ENCODE measurements at regions not wholly inside any gene's neighbourhood (a gene's known extent, or its start where the extent isn't known, plus 50 kb on each side); places are given as distances from the start of the nearest gene placed in this dataset.

DNA sequence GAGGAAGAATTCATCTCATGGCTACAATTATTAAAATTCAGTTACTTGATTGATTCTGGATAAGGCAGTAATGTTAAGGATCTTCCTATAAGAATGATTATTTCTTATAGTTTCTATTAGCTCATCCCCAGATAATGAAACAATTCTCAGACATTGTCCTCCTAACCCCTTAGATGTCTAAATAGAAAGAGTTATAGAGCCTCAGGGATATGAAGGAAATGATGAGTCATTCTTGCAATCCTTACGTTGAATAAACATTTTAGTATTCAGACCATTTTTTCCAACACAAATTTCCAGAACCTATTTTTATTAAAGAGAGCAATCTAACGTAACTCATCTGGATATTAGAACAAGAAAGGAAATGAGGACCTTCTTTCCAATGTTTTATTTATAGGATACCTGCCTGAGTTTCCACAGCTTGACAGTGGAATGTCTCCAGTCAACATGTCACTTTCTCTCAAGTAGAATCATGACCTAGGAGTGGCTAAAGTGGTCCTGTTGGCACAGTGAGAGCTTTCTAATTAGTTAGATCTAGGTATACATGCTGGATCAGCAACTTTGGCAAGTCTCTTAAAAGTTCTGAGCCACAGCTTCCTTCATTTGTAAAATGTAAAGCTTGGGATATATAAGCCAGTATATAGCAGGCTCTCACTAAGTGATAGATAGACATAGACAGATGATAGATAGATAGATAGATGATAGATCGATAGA lies 88.0 kb upstream of the RAB27B start:
- TF ChIP-seq, protein P1, sequence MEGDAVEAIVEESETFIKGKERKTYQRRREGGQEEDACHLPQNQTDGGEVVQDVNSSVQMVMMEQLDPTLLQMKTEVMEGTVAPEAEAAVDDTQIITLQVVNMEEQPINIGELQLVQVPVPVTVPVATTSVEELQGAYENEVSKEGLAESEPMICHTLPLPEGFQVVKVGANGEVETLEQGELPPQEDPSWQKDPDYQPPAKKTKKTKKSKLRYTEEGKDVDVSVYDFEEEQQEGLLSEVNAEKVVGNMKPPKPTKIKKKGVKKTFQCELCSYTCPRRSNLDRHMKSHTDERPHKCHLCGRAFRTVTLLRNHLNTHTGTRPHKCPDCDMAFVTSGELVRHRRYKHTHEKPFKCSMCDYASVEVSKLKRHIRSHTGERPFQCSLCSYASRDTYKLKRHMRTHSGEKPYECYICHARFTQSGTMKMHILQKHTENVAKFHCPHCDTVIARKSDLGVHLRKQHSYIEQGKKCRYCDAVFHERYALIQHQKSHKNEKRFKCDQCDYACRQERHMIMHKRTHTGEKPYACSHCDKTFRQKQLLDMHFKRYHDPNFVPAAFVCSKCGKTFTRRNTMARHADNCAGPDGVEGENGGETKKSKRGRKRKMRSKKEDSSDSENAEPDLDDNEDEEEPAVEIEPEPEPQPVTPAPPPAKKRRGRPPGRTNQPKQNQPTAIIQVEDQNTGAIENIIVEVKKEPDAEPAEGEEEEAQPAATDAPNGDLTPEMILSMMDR (IDR thresholded peaks at IDR 0.05; ENCODE audit: low read depth, low read length) = no peak
- Histone ChIP-seq H3K27ac (ENCODE audit: low read depth, low read length) (no peak overlapping the region), H3K9me3 (ENCODE audit: control insufficient read depth, insufficient read depth, low read length) (no peaks in the 10 kb centered on the region), H3K27me3 (ENCODE audit: control insufficient read depth, insufficient read depth, low read length) (no peaks in the 10 kb centered on the region), H3K4me3 (ENCODE audit: low read depth, low read length) (no peak overlapping the region)
- CTCF ChIA-PET = interaction anchor here (1.2 to 2.3 kb wide), 2 partner anchors 69 to 243 kb away, joined by 3 to 12 read pairs; no protein-coding TSS in a partner anchor
- peak; percentile 6 for DNase-seq (ENCODE audit: low read depth, low spot score)
- POLR2A ChIA-PET = no interaction called here

DNA sequence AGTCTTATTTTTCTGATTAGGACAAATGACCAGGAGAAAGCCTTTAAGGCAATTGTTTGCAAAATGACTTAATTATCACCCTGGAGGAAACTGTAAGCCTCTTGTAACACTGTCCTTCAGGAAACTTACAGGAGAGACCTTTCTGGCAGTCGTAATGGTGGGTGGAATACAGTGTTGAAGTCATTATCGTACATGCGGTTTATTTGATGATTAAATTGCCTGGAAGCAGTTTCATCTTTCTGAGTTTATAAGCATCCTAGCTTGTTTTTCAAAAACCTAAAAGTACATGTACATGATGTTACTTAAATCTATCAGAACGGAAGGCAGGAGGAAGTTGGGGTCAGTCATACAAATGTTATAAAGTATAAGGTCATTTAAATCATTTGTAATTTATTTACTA lies 86.2 kb upstream of the RAB27B start:
- no peak overlapping the region for H3K4me3 ChIP-seq (ENCODE audit: low read depth, low read length)
- ChIA-PET POLR2A (interaction anchor here (0.5 kb wide), 1 partner anchor 580 kb away, joined by 7 read pairs; no protein-coding TSS in a partner anchor), CTCF (interaction anchor here (2.3 kb wide), 1 partner anchor 241 kb away, joined by 12 read pairs; no protein-coding TSS in a partner anchor)
- no peak for DNase-seq (ENCODE audit: low read depth, low spot score)
- TF ChIP-seq, protein P1 (IDR thresholded peaks at IDR 0.05; ENCODE audit: low read depth, low read length) = no peak
- no peaks in the 10 kb centered on the region for H3K9me3 ChIP-seq (ENCODE audit: control insufficient read depth, insufficient read depth, low read length)
- H3K27ac ChIP-seq (ENCODE audit: low read depth, low read length) = no peak overlapping the region
- H3K27me3 ChIP-seq (ENCODE audit: control insufficient read depth, insufficient read depth, low read length) = no peaks in the 10 kb centered on the region

DNA sequence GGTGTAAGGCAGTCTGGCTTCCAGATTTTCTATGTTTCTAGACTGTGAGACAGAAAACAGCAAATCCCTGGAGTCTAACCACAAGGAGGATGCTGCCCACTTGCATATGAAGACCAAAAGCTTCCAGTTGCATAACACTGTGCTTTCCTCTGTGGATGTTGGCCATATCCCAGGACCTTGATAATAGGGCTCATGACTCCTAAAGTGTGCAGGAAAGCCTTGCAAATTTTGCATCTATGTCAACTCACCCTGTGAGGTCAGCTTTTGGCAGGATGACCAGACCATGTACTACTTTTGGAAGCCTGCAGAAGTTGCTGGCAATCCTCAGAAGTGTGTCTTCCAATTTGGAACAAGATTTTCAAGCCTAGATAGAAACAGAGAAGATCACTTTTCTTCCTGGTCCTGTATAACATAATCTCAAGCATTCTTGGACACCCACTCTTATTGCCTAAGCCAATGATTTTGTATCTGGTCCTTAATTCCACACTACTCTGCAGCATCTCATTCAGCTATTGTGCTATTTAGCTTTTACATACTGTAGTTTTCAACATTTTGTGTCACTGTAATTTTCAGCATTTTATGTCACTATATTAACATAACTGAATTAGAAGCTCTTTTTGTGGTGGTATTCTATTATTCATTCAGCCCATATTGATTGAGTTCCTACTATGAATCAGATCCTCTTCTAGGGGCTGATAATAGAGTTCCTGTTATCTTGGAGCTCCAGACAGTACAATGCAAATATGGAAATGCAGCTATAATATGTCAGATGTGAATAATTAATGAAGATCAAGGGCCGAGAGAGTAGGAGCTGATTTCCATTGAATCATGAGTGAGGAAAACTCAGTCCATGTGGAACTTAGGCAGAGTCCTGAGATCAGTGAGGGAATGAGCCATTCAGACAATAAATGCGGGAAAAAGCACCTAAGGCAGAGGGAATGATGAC lies 85.3 kb upstream of the RAB27B start:
- Histone ChIP-seq H3K27me3 (ENCODE audit: control insufficient read depth, insufficient read depth, low read length) (no peaks in the 10 kb centered on the region), H3K4me3 (ENCODE audit: low read depth, low read length) (no peak overlapping the region), H3K27ac (ENCODE audit: low read depth, low read length) (no peak overlapping the region), H3K9me3 (ENCODE audit: control insufficient read depth, insufficient read depth, low read length) (no peaks in the 10 kb centered on the region)
- peak; percentile 93 for DNase-seq (ENCODE audit: low read depth, low spot score)
- POLR2A ChIA-PET = no interaction called here
- CTCF ChIA-PET = interaction anchor here (0.8 to 2.3 kb wide), 3 partner anchors 32 to 240 kb away, joined by 3 to 12 read pairs (median 3); no protein-coding TSS in a partner anchor
- TF ChIP-seq, protein P1 (IDR thresholded peaks at IDR 0.05; ENCODE audit: low read depth, low read length) = peak; percentile 24

DNA sequence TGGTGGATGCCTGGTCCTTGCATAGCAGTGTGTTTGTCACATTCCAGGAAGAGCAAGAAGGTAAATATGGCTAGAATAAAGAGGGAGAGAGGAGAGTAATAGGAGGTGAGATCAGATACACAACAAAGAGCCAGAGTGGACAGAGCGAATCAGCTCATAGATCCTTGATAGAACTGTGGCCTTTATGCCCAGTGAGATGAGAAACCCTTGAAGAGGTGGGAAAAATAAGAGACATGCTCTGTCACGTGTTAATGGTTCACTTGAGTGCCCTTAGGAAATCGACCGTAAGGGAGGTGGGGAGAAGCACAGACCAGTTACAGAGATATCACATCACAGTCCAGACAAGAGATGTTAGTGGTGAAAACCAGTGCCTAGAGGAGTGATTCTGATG lies 84.7 kb upstream of the RAB27B start:
- no peak overlapping the region for H3K27ac ChIP-seq (ENCODE audit: low read depth, low read length)
- H3K27me3 ChIP-seq (ENCODE audit: control insufficient read depth, insufficient read depth, low read length) = no peaks in the 10 kb centered on the region
- POLR2A ChIA-PET = no interaction called here
- H3K4me3 ChIP-seq (ENCODE audit: low read depth, low read length) = no peak overlapping the region
- no peak for DNase-seq (ENCODE audit: low read depth, low spot score)
- CTCF ChIA-PET = interaction anchor here (0.8 to 1.0 kb wide), 2 partner anchors 31 to 239 kb away, joined by 3 read pairs; no protein-coding TSS in a partner anchor
- TF ChIP-seq, protein P1 (IDR thresholded peaks at IDR 0.05; ENCODE audit: low read depth, low read length) = no peak
- no peaks in the 10 kb centered on the region for H3K9me3 ChIP-seq (ENCODE audit: control insufficient read depth, insufficient read depth, low read length)
